ENCODE measurements at regions not wholly inside any gene's neighbourhood (a gene's known extent, or its start where the extent isn't known, plus 50 kb on each side); places are given as distances from the start of the nearest gene placed in this dataset.
A peak's percentile ranks its signal among the peaks of the same experiment; 100 is the strongest.

GRCh38 chr1:30414086-30414850 lies 309.1 kb downstream of the MATN1 start:
- WGBS, 2 donors (ENCODE audit: low coverage in 1 of 2): 57% methylated on average over 3 of the region's 14 CpGs; no CpG with 5 or more reads in 1 of the 2 donors
- peaks cover 62% of the 10 kb centered on the region for H3K27me3 ChIP-seq

GRCh38 chr1:30413606-30414005 lies 309.8 kb downstream of the MATN1 start:
- H3K27me3 ChIP-seq: peaks cover 68% of the 10 kb centered on the region
- no peaks in the 10 kb centered on the region for H3K36me3 ChIP-seq
- ATAC-seq: no peak
- no peak overlapping the region for H3K4me3 ChIP-seq
- no peaks in the 10 kb centered on the region for H3K4me1 ChIP-seq
- WGBS, 2 donors (ENCODE audit: low coverage in 1 of 2): 74 to 100% methylated on average over 1 to 3 of the region's 12 CpGs
- no peak overlapping the region for H3K27ac ChIP-seq
- no peak for TF ChIP-seq CTCF (IDR thresholded peaks at IDR 0.05)
- no peak for TF ChIP-seq POLR2A (IDR thresholded peaks at IDR 0.05)
- TF ChIP-seq POLR2AphosphoS5 (IDR thresholded peaks at IDR 0.05): no peak
- no peak for TF ChIP-seq EP300 (IDR thresholded peaks at IDR 0.05)
- no peaks in the 10 kb centered on the region for H3K9me3 ChIP-seq

More at GRCh38 chr1:30414086-30414850, 309.1 kb downstream of the MATN1 start:
- Histone ChIP-seq H3K4me1 (no peaks in the 10 kb centered on the region), H3K27ac (no peak overlapping the region), H3K9me3 (no peaks in the 10 kb centered on the region), H3K36me3 (no peaks in the 10 kb centered on the region), H3K4me3 (no peak overlapping the region)
- ATAC-seq: no peak
- TF ChIP-seq EP300 (IDR thresholded peaks at IDR 0.05): no peak
- TF ChIP-seq POLR2A (IDR thresholded peaks at IDR 0.05): no peak
- TF ChIP-seq POLR2AphosphoS5 (IDR thresholded peaks at IDR 0.05): no peak
- TF ChIP-seq CTCF (IDR thresholded peaks at IDR 0.05): no peak

GRCh38 chr1:30413111-30413440 lies 310.3 kb downstream of the MATN1 start:
- no peak for TF ChIP-seq POLR2AphosphoS5 (IDR thresholded peaks at IDR 0.05)
- no peak for TF ChIP-seq EP300 (IDR thresholded peaks at IDR 0.05)
- TF ChIP-seq CTCF (IDR thresholded peaks at IDR 0.05): no peak
- no peak for TF ChIP-seq POLR2A (IDR thresholded peaks at IDR 0.05)
- H3K27ac ChIP-seq: no peak overlapping the region
- no peak for ATAC-seq
- no peaks in the 10 kb centered on the region for H3K9me3 ChIP-seq
- WGBS, 2 donors (ENCODE audit: low coverage in 1 of 2): 25 to 40% methylated on average over 1 to 5 of the region's 8 CpGs
- H3K27me3 ChIP-seq: peaks cover 71% of the 10 kb centered on the region
- H3K4me1 ChIP-seq: no peaks in the 10 kb centered on the region
- no peaks in the 10 kb centered on the region for H3K36me3 ChIP-seq
- H3K4me3 ChIP-seq: no peak overlapping the region

GRCh38 chr1:30412241-30413110 lies 310.9 kb downstream of the MATN1 start:
- 53 to 67% methylated on average over 3 of the region's 13 CpGs for WGBS, 2 donors (ENCODE audit: low coverage in 1 of 2)
- H3K27ac ChIP-seq: no peak overlapping the region
- ATAC-seq: peak; percentile 25
- no peak for TF ChIP-seq POLR2AphosphoS5 (IDR thresholded peaks at IDR 0.05)
- no peak for TF ChIP-seq POLR2A (IDR thresholded peaks at IDR 0.05)
- TF ChIP-seq EP300 (IDR thresholded peaks at IDR 0.05): no peak
- no peak for TF ChIP-seq CTCF (IDR thresholded peaks at IDR 0.05)
- peaks cover 77% of the 10 kb centered on the region for H3K27me3 ChIP-seq
- no peaks in the 10 kb centered on the region for H3K9me3 ChIP-seq
- H3K4me3 ChIP-seq: no peak overlapping the region
- H3K36me3 ChIP-seq: no peaks in the 10 kb centered on the region
- H3K4me1 ChIP-seq: no peaks in the 10 kb centered on the region
